Right atrium auricular region (tissue), 2 donors: ENCODE measurements at regions not wholly inside any gene's neighbourhood (a gene's known extent, or its start where the extent isn't known, plus 50 kb on each side); places are given as distances from the start of the nearest gene placed in this dataset.

Source experiments
- DNase-seq: peaks from one replicate; pipeline ENCODE4 v3.0.0-alpha.2; 2019; ENCODE audit warnings: low spot score
- H3K27ac ChIP-seq, 2 donors: fragments of 200-600 bp; sonication (generic); 1 replicate in 1 of 2; 2 replicates in 1 of 2; pipeline ENCODE4 v1.5.1; 2016 to 2019
- H3K27me3 ChIP-seq, 2 donors: fragments of 200-600 bp; sonication (generic); one replicate each; pipeline versions ENCODE4 v1.5.1 to v1.6.0; 2017 to 2019
- H3K36me3 ChIP-seq: fragments of 200-600 bp; sonication (generic); one replicate; pipeline ENCODE4 v1.5.1; 2016
- H3K4me1 ChIP-seq, 2 donors: fragments of 200-600 bp; sonication (generic); one replicate each; pipeline versions ENCODE4 v1.5.1 to v1.6.0; 2017 to 2019
- H3K4me3 ChIP-seq, 2 donors: fragments of 200-600 bp; sonication (generic); 1 replicate in 1 of 2; 2 replicates in 1 of 2; pipeline ENCODE4 v1.5.1; 2017 to 2019; ENCODE audit warnings: mild to moderate bottlenecking in 1 of 2, moderate library complexity in 1 of 2
- H3K9me3 ChIP-seq, 2 donors: fragments of 200-600 bp; sonication (generic); one replicate each; pipeline ENCODE4 v1.5.1; 2019
- CTCF ChIP-seq, 2 donors: fragments of 200-600 bp; sonication (generic); IDR thresholded peaks; one replicate each; pipeline ENCODE4 v1.5.1; 2019; ENCODE audit warnings: antibody characterized with exemption in 2 of 2

- Histone ChIP-seq H3K36me3 (no peaks in the 10 kb centered on the region), H3K9me3 (no peaks in the 10 kb centered on the region), H3K4me3 (no peak overlapping the region), H3K27me3 (no peaks in the 10 kb centered on the region), H3K27ac (no peak overlapping the region), H3K4me1 (no peaks in the 10 kb centered on the region)
- no peak for DNase-seq
- TF ChIP-seq CTCF (IDR thresholded peaks at IDR 0.05) = no peak
These were observed 236.4 kb downstream of the PDCD6IP start for GRCh38 chr3:34034840-34035239.

- no peaks in the 10 kb centered on the region for H3K36me3 ChIP-seq
- H3K27me3 ChIP-seq = no peaks in the 10 kb centered on the region
- H3K4me1 ChIP-seq = no peaks in the 10 kb centered on the region
- no peak for DNase-seq
- no peak for TF ChIP-seq CTCF (IDR thresholded peaks at IDR 0.05)
- no peak overlapping the region for H3K27ac ChIP-seq
- H3K4me3 ChIP-seq = no peak overlapping the region
- no peaks in the 10 kb centered on the region for H3K9me3 ChIP-seq
These were observed 237.3 kb downstream of the PDCD6IP start for GRCh38 chr3:34035775-34036174.

- Histone ChIP-seq H3K4me1 (no peaks in the 10 kb centered on the region), H3K9me3 (no peaks in the 10 kb centered on the region), H3K4me3 (no peak overlapping the region), H3K27ac (no peak overlapping the region), H3K36me3 (no peaks in the 10 kb centered on the region), H3K27me3 (no peaks in the 10 kb centered on the region)
- no peak for TF ChIP-seq CTCF (IDR thresholded peaks at IDR 0.05)
- DNase-seq = no peak
These were observed 238.8 kb downstream of the PDCD6IP start for GRCh38 chr3:34037260-34037659.

GRCh38 chr3:34038131-34038530, 239.7 kb downstream of the PDCD6IP start:
- Histone ChIP-seq H3K27ac (no peak overlapping the region), H3K36me3 (no peaks in the 10 kb centered on the region), H3K27me3 (no peaks in the 10 kb centered on the region), H3K4me3 (no peak overlapping the region), H3K4me1 (no peaks in the 10 kb centered on the region), H3K9me3 (no peaks in the 10 kb centered on the region)
- no peak for TF ChIP-seq CTCF (IDR thresholded peaks at IDR 0.05)
- DNase-seq = no peak

- TF ChIP-seq CTCF (IDR thresholded peaks at IDR 0.05) = no peak
- H3K9me3 ChIP-seq = no peaks in the 10 kb centered on the region
- H3K27me3 ChIP-seq = no peaks in the 10 kb centered on the region
- H3K27ac ChIP-seq = no peak overlapping the region
- no peak for DNase-seq
- no peaks in the 10 kb centered on the region for H3K4me1 ChIP-seq
- no peaks in the 10 kb centered on the region for H3K36me3 ChIP-seq
- no peak overlapping the region for H3K4me3 ChIP-seq
These were observed 247.7 kb downstream of the PDCD6IP start for GRCh38 chr3:34046154-34046553.

GRCh38 chr3:34053626-34054025, 255.2 kb downstream of the PDCD6IP start:
- no peaks in the 10 kb centered on the region for H3K27me3 ChIP-seq
- H3K4me3 ChIP-seq = no peak overlapping the region
- DNase-seq = no peak
- H3K9me3 ChIP-seq = no peaks in the 10 kb centered on the region
- H3K36me3 ChIP-seq = no peaks in the 10 kb centered on the region
- no peaks in the 10 kb centered on the region for H3K4me1 ChIP-seq
- TF ChIP-seq CTCF (IDR thresholded peaks at IDR 0.05) = no peak
- H3K27ac ChIP-seq = no peak overlapping the region
